D341Med (cell line): ENCODE measurements at regions not wholly inside any gene's neighbourhood (a gene's known extent, or its start where the extent isn't known, plus 50 kb on each side); places are given as distances from the start of the nearest gene placed in this dataset.
"Not testable (repeated sequence)": the region's sequence is repeated elsewhere in the genome, so short reads cannot be mapped to it uniquely, and the experiment has no call there.

Experiments used
- DNase-seq: peaks from one replicate; pipeline ENCODE4 v3.0.0; 2012; ENCODE audit warnings: low spot score

DNA sequence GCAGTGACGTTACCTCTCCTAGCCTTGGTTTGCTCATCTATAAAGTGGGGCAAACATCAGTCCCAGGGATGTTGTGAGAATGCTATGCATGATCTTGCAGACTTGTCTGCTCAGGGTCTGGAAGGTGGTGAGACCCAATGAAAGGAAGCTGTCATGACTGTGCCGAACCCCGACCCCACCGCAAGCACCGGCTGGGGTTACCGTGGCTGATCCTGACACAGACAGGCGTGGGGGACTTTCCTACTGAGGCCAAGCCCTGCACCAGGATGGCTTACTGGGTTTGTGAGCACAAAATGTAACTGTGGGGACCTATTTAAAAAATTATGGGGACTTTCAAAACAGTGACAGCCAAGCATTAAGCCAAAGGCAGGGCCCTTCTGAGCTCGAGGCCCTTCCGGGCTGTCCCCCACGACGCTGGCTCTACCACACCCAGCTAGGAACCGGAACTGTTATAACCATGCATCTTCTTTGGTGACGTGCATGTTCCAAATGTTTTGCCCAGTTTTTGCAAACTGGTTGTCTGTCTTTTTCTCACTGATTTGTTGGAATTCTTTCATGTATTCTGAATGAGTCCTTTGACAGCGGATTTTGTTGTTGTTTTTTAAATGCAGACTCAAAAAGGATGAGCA, 76.6 kb upstream of the PMEPA1 start:
- DNase-seq, result no peak

- no peak for DNase-seq
Observed at GRCh38 chr20:57785720-57786119, 75.9 kb upstream of the PMEPA1 start.

GRCh38 chr20:57785061-57785460, 75.2 kb upstream of the PMEPA1 start:
- DNase-seq, result no peak

DNA sequence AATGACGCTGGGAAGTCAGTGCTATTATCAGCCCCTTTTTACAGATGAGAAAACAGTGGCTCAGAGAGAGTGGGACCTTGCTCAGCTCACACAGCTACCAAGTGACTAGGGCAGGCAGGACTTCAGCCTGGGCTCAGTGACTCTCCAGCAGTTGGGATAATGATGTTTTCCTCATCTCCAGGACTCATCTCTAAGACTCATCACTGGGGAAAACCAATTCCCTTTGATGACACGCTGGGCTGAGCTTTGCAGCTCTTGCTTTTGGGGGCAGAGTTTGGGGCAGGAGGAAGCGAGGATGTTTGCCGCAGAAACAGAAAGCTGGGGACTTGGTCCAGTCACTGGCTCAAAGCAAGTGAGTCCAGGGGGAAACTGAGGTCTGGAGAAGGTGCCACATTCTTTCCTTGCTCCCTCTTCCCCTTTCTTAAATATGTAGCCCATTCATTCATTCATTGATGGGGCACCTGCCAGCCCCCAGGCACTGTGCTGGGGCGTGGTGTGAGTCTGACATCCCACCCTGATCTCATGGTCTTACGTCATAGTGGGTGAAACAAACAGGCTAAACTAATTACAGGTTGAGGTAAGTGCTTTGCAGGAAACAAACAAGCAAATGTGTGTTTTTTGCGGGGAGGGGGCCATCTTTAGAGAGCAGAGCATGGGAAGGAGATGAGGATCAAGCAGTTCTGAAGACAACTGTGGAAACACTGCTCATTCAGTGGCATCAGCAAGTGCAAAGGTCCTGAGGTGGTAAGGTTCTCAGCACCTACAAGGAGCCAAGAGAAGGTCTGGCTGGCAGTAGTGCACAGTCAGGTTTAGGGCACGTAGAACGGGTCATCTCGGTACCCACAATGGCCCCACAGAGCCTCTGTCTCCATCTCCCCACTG, 74.4 kb upstream of the PMEPA1 start:
- DNase-seq, result no peak

DNA sequence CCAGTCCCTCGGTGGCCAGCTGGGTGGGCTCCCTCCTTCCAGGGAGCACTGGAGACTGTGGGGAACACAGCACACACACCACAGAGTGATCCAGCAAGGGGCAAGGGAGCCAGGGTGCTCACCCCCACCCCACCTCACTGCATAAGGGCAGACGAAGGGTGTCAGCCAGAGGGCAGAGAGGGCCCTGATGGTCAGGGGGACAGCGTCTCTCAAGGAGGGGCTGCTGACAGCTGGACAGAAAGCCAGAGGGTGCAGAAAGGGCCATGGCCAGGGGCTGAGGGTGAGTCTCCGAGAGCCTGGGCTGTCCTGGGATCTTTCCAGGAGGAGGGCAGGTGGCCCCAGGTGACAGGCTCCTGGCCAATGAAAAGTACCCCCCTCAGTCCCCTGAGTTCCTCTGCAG, 73.4 kb upstream of the PMEPA1 start:
- no peak for DNase-seq

- no peak for DNase-seq
Observed at GRCh38 chr20:57782631-57783041, 72.8 kb upstream of the PMEPA1 start.

DNA sequence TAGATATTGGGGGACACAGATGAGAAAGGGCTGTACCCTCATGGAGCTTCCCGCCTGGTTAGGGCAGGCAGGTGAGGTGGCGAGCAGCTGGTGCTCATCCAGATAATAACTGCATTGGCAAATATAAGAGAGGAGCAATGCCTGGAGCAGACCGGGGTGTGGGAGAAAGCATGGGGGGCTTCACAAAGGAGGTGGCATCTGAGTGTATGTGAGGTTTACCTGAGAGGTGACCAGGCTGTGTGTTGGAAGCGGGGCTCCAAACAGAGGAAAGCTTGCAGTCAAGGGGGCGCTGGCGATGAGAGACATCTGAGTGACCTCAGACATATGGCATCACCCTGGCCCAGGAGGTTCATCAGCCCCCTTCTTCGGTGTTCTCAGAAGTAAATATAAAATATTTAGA, 72.1 kb upstream of the PMEPA1 start:
- no peak for DNase-seq

DNA sequence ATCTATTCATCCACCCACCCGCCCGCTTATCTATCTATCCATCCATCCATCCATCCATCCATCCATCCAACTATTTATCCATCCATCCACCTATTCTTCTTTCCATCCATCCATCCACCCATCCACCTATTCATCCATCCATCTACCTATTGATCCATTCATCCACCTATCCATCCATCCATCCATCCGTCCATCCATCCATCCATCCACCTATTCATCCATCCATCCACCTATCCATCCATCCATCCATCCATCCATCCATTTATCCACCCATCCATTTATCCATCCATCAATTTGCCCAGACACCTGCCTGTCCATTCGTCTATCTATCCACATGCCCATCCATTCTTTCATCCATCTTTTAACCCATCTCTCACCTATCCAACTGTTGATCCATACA, 71.1 kb upstream of the PMEPA1 start:
- DNase-seq, result no peak

GRCh38 chr20:57780398-57780797, 70.6 kb upstream of the PMEPA1 start:
- DNase-seq, result no peak

GRCh38 chr20:57779401-57780003, 69.7 kb upstream of the PMEPA1 start:
- DNase-seq, result no peak

DNA sequence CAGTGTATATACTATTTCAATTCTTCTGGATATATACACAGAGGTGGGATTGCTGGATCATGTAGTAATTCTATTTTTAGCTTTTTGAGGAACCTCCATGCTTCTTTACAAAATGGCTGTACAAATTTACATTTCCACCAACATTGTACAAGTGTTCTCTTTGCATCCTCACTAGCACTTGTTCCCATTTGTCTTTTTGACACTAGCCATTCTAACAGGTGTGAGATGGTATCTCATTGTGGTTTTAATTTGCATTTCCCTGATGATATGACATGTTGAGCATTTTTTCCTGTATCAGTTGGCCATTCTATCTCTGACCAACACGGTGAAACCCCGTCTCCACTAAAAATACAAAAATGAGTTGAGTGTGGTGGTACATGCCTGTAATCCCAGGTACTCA, 68.1 kb upstream of the PMEPA1 start:
- no peak for DNase-seq

DNA sequence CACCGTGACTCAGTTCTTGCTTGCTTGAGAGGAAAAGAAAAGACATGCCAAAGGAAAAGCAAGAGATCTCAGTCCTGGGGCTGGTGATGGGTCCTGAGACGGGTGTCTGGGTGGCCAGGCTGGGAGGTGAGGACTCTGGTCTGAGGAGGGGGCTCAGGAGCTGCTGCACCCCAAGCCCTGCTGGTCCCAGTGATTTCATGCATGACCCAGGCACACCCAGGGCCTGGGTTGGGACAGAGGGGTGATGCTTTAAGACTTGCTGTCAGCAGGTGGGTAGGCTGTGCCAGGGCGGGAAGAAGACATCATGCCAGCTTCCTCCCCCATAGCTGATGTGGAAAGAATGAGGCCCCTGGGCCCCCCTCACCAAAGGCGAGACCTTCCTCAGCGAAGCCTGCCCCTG, 65.1 kb upstream of the PMEPA1 start:
- DNase-seq, result no peak

GRCh38 chr20:57774111-57774880, 64.5 kb upstream of the PMEPA1 start:
- no peak for DNase-seq

- DNase-seq, result no peak
Observed at GRCh38 chr20:57773059-57773815, 63.4 kb upstream of the PMEPA1 start.

GRCh38 chr20:57772349-57772964, 62.6 kb upstream of the PMEPA1 start:
- no peak for DNase-seq

GRCh38 chr20:57770852-57771720, 61.3 kb upstream of the PMEPA1 start:
- no peak for DNase-seq

DNA sequence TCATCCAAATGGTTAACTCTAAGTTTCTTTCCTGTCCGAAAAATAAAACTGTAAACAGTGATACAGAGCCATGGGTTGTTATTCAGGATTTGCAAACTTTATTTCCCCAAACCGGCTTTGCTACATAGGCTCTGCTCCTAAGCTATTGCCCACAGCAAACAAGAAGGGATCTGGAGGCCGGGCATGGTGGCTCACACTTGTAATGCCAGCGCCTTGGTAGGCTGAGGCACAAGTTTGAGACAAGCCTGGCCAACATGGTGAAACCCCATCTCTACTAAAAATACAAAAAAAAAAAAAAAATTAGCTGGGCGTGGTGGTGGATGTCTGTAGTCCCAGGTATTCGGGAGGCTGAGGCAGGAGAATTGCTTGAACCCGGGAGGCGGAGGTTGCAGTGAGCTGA, 60.6 kb upstream of the PMEPA1 start:
- DNase-seq, result not testable (repeated sequence)

GRCh38 chr20:57769756-57770155, 59.9 kb upstream of the PMEPA1 start:
- no peak for DNase-seq

GRCh38 chr20:57768519-57768918, 58.7 kb upstream of the PMEPA1 start:
- no peak for DNase-seq

- DNase-seq, result no peak
Observed at GRCh38 chr20:57767441-57767840, 57.6 kb upstream of the PMEPA1 start.
